B cell (primary cell): ENCODE measurements at regions not wholly inside any gene's neighbourhood (a gene's known extent, or its start where the extent isn't known, plus 50 kb on each side); places are given as distances from the start of the nearest gene placed in this dataset.

Source experiments
- ATAC-seq: fragments of 200-7000 bp; cut with Tn5 transposase; one replicate; pipeline ENCODE4 v1.10.0; 2021; ENCODE audit warnings: low read depth, mild to moderate bottlenecking, moderate number of reproducible peaks, moderate library complexity
- CTCF ChIA-PET: fragments of 350-600 bp; sonication (Branson Sonifier 250); formaldehyde crosslinking; loops from one replicate; lab custom pipeline; 2021; ENCODE audit warnings: antibody characterized with exemption, inconsistent platforms; lab: Charles Lee
- POLR2A ChIA-PET: fragments of 350-600 bp; sonication (Branson Sonifier 250); formaldehyde crosslinking; loops from one replicate; lab custom pipeline; 2021; ENCODE audit warnings: antibody characterized with exemption; lab: Charles Lee
- DNase-seq: peaks from one replicate; pipeline ENCODE4 v3.0.0; 2013
- H2AFZ ChIP-seq: 2 replicates; pipeline ENCODE4 v1.6.1; 2012; ENCODE audit warnings: mild to moderate bottlenecking, low read depth, low read length; ENCODE audit not compliant: insufficient read depth, poor library complexity, severe bottlenecking
- H3K27ac ChIP-seq, 2 donors: 1 replicate in 1 of 2; 2 replicates in 1 of 2; pipeline ENCODE4 v1.5.1; 2012 to 2013; ENCODE audit warnings: low read length in 2 of 2, mild to moderate bottlenecking in 2 of 2, moderate library complexity in 1 of 2
- H3K27me3 ChIP-seq, 4 experiments: fragments of 200-600 bp in 1 of 4; sonication (generic) in 1 of 4; replicated peaks in 1 of 4; 1 replicate in 2 of 4; 2 replicates in 2 of 4; pipeline versions ENCODE4 v1.6.1 to v1.7.0; 2013 to 2016; ENCODE audit warnings: low read length in 3 of 4, mild to moderate bottlenecking in 2 of 4, mixed read lengths in 1 of 4, moderate library complexity in 1 of 4; ENCODE audit not compliant: insufficient read depth in 4 of 4, control insufficient read depth in 3 of 4; ENCODE audit errors: control extremely low read depth in 1 of 4
- H3K36me3 ChIP-seq, 2 experiments: replicated peaks in 1 of 2; 1 replicate in 1 of 2; 2 replicates in 1 of 2; pipeline versions ENCODE4 v1.6.1 to v1.7.1; 2013; ENCODE audit warnings: low read length in 1 of 2; ENCODE audit not compliant: insufficient read depth in 2 of 2, control insufficient read depth in 1 of 2; ENCODE audit errors: control extremely low read depth in 1 of 2, extremely low read depth in 1 of 2
- H3K4me1 ChIP-seq, 2 donors: fragments of 200-600 bp in 1 of 2; sonication (generic) in 1 of 2; 1 replicate in 1 of 2; 2 replicates in 1 of 2; pipeline versions ENCODE4 v1.5.1 to v1.6.1; 2013 to 2017; ENCODE audit warnings: low read length in 2 of 2; ENCODE audit not compliant: control insufficient read depth in 2 of 2, insufficient read depth in 2 of 2
- H3K4me2 ChIP-seq: replicated peaks from 2 replicates; pipeline ENCODE3; 2012; ENCODE audit warnings: mild to moderate bottlenecking, low read depth, low read length; ENCODE audit not compliant: poor library complexity, severe bottlenecking
- H3K4me3 ChIP-seq, 5 experiments: fragments of 200-600 bp in 1 of 5; sonication (generic) in 1 of 5; 1 replicate in 3 of 5; 2 replicates in 2 of 5; pipeline versions ENCODE4 v1.5.1 to v1.7.0; 2011 to 2016; ENCODE audit warnings: low read length in 4 of 5, mild to moderate bottlenecking in 4 of 5, low read depth in 2 of 5, control low read depth in 1 of 5, moderate library complexity in 1 of 5; ENCODE audit not compliant: insufficient read depth in 1 of 5; ENCODE audit errors: control extremely low read depth in 1 of 5, extremely low read depth in 1 of 5
- H3K79me2 ChIP-seq: fragments of 200-600 bp; sonication (generic); one replicate; pipeline ENCODE4 v1.6.0; 2016; ENCODE audit warnings: low read length; ENCODE audit not compliant: control insufficient read depth, insufficient read depth
- H3K9ac ChIP-seq: fragments of 200-600 bp; sonication (generic); 2 replicates; pipeline ENCODE4 v1.6.1; 2017; ENCODE audit warnings: mild to moderate bottlenecking, low read length, moderate library complexity
- H3K9me3 ChIP-seq, 3 donors: one replicate each; pipeline versions ENCODE4 v1.6.1 to v1.7.1; 2013; ENCODE audit warnings: low read length in 2 of 3; ENCODE audit not compliant: control insufficient read depth in 2 of 3, insufficient read depth in 1 of 3; ENCODE audit errors: control extremely low read depth in 1 of 3
- H4K20me1 ChIP-seq: 2 replicates; pipeline ENCODE4 v1.6.0; 2012; ENCODE audit warnings: mild to moderate bottlenecking, low read length; ENCODE audit not compliant: insufficient read depth, control insufficient read depth, poor library complexity, severe bottlenecking
- H3K27ac Mint-ChIP-seq: one replicate; pipeline ENCODE4 v1.8.0; 2021; ENCODE audit warnings: mixed read lengths
- H3K27me3 Mint-ChIP-seq: one replicate; pipeline ENCODE4 v1.8.0; 2021; ENCODE audit warnings: mixed read lengths
- H3K4me1 Mint-ChIP-seq: one replicate; pipeline ENCODE4 v1.8.0; 2021; ENCODE audit warnings: mixed read lengths
- H3K4me3 Mint-ChIP-seq: one replicate; pipeline ENCODE4 v1.8.0; 2021; ENCODE audit warnings: mixed read lengths
- H3K9me3 Mint-ChIP-seq: one replicate; pipeline ENCODE4 v1.8.0; 2022; ENCODE audit warnings: mixed read lengths; ENCODE audit not compliant: insufficient read depth
- EZH2 ChIP-seq: IDR thresholded peaks from 2 replicates; pipeline ENCODE4 v1.6.1; 2012; ENCODE audit warnings: borderline replicate concordance, low read depth, mild to moderate bottlenecking, moderate library complexity, low read length; ENCODE audit not compliant: insufficient read depth, poor library complexity, severe bottlenecking
- WGBS: methylation state at CpG from one replicate; pipeline ENCODE4 v1.1.5; 2013; ENCODE audit warnings: missing lambda C conversion rate; ENCODE audit not compliant: insufficient coverage; 5-methylcytosine and 5-hydroxymethylcytosine counted together
- intact Hi-C: fragments of 100-400 bp; cut with micrococcal nuclease; formaldehyde crosslinking; loops from one replicate; pipeline ENCODE4 v1.10.0; 2022
- TF ChIP-seq, protein P1 (sequence below): fragments of 200-600 bp; IDR thresholded peaks from one replicate; pipeline ENCODE4 v1.8.0; 2022; ENCODE audit warnings: antibody characterized with exemption, mild to moderate bottlenecking

DNA sequence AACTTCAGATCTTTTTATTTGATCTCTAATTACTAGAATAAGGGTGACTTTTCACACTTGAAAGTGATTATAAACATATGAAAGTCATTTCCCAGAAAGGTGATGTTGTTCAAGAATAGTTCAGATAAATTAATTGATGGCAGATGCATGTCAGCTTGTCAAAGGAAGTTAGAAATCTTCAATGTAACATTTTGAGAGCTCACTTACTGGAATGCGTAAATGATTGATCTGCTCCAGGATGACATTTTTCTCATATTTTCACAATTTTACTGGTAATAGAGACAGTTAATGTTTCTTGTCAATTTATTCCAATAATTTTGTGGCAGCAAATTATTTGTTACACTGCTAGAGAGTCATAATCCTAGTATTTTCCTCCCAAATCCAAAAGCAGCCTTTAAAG, 424.2 kb downstream of the PLA2G4A start:
- TF ChIP-seq, protein P1, sequence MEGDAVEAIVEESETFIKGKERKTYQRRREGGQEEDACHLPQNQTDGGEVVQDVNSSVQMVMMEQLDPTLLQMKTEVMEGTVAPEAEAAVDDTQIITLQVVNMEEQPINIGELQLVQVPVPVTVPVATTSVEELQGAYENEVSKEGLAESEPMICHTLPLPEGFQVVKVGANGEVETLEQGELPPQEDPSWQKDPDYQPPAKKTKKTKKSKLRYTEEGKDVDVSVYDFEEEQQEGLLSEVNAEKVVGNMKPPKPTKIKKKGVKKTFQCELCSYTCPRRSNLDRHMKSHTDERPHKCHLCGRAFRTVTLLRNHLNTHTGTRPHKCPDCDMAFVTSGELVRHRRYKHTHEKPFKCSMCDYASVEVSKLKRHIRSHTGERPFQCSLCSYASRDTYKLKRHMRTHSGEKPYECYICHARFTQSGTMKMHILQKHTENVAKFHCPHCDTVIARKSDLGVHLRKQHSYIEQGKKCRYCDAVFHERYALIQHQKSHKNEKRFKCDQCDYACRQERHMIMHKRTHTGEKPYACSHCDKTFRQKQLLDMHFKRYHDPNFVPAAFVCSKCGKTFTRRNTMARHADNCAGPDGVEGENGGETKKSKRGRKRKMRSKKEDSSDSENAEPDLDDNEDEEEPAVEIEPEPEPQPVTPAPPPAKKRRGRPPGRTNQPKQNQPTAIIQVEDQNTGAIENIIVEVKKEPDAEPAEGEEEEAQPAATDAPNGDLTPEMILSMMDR = no peak
- TF ChIP-seq EZH2 = no peak
- CTCF ChIA-PET = no interaction called here
- H3K4me3 ChIP-seq = no peak overlapping the region
- no peaks in the 10 kb centered on the region for H3K79me2 ChIP-seq
- H3K9ac ChIP-seq = no peak overlapping the region
- H3K4me3 Mint-ChIP-seq = no peak overlapping the region
- DNase-seq (no peak), ATAC-seq (no peak)
- no peak overlapping the region for H3K4me2 ChIP-seq
- H3K9me3 Mint-ChIP-seq = peaks cover 2% of the 10 kb centered on the region
- no peaks in the 10 kb centered on the region for H3K27me3 ChIP-seq
- no peak overlapping the region for H2AFZ ChIP-seq
- no peaks in the 10 kb centered on the region for H3K4me1 ChIP-seq
- H4K20me1 ChIP-seq = no peaks in the 10 kb centered on the region
- no peak overlapping the region for H3K27ac Mint-ChIP-seq
- no peaks in the 10 kb centered on the region for H3K36me3 ChIP-seq
- intact Hi-C loops = no loop called here
- no peaks in the 10 kb centered on the region for H3K27me3 Mint-ChIP-seq
- no peaks in the 10 kb centered on the region for H3K9me3 ChIP-seq
- H3K27ac ChIP-seq = no peak overlapping the region
- no CpG with 5 or more reads among the region's 1 CpG for WGBS
- POLR2A ChIA-PET = no interaction called here
- H3K4me1 Mint-ChIP-seq = no peaks in the 10 kb centered on the region

DNA sequence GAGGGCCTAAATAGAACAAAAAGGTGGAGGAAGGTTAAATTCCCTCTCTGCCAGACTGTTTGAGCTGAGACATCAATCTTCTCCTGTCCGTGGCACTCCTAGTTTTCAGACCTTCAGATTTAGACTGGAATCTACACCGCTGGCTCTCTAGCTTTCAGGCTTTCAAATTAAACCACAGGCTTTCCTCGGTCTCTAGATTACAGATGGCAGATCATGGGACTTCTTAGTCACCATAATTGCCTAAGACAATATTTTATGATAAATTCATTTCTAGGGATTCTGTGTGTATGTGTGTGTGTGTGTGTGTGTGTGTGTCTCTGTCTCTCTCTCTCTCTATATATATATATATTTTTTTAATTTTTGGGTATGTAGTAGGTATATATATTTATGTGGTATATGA, 428.7 kb downstream of the PLA2G4A start:
- no peak overlapping the region for H3K4me3 ChIP-seq
- DNase-seq = no peak
- ChIA-PET CTCF (no interaction called here), POLR2A (no interaction called here)
- H3K9me3 ChIP-seq = no peaks in the 10 kb centered on the region
- Mint-ChIP-seq H3K9me3 (peaks cover 2% of the 10 kb centered on the region), H3K27me3 (no peaks in the 10 kb centered on the region), H3K4me1 (no peaks in the 10 kb centered on the region), H3K4me3 (no peak overlapping the region), H3K27ac (no peak overlapping the region)
- H3K27ac ChIP-seq = no peak overlapping the region
- no peaks in the 10 kb centered on the region for H4K20me1 ChIP-seq
- intact Hi-C loops = no loop called here
- no peak overlapping the region for H3K9ac ChIP-seq
- ATAC-seq = no peak
- no peak overlapping the region for H3K4me2 ChIP-seq
- no peaks in the 10 kb centered on the region for H3K27me3 ChIP-seq
- H3K79me2 ChIP-seq = no peaks in the 10 kb centered on the region
- no peak for TF ChIP-seq EZH2
- no peaks in the 10 kb centered on the region for H3K36me3 ChIP-seq
- no peak overlapping the region for H2AFZ ChIP-seq
- 38% methylated on average over 1 of the region's 3 CpGs for WGBS
- no peaks in the 10 kb centered on the region for H3K4me1 ChIP-seq
